ENCODE measurements at regions not wholly inside any gene's neighbourhood (a gene's known extent, or its start where the extent isn't known, plus 50 kb on each side); places are given as distances from the start of the nearest gene placed in this dataset.
"Not testable (repeated sequence)": the region's sequence is repeated elsewhere in the genome, so short reads cannot be mapped to it uniquely, and the experiment has no call there.

GRCh38 chr14:48563489-48563888, 888.1 kb upstream of the MDGA2 start:
- H3K9me3 ChIP-seq (ENCODE audit: control extremely low read depth in 1 of 3, control insufficient read depth in 2 of 3, insufficient read depth in 1 of 3, low read length in 2 of 3) = no peaks in the 10 kb centered on the region
- no peak for DNase-seq
- no peak overlapping the region for H2AFZ ChIP-seq (ENCODE audit: insufficient read depth, low read depth, low read length, poor library complexity, severe bottlenecking)
- H4K20me1 ChIP-seq (ENCODE audit: control insufficient read depth, insufficient read depth, low read length, poor library complexity, severe bottlenecking) = no peaks in the 10 kb centered on the region
- H3K79me2 ChIP-seq (ENCODE audit: control insufficient read depth, insufficient read depth, low read length) = no peaks in the 10 kb centered on the region
- no peak overlapping the region for H3K9ac ChIP-seq (ENCODE audit: low read length)
- no peak for ATAC-seq (ENCODE audit: low read depth)
- TF ChIP-seq EZH2 (IDR thresholded peaks at IDR 0.05; ENCODE audit: borderline replicate concordance, insufficient read depth, low read depth, low read length, poor library complexity, severe bottlenecking) = no peak
- TF ChIP-seq, protein P1, sequence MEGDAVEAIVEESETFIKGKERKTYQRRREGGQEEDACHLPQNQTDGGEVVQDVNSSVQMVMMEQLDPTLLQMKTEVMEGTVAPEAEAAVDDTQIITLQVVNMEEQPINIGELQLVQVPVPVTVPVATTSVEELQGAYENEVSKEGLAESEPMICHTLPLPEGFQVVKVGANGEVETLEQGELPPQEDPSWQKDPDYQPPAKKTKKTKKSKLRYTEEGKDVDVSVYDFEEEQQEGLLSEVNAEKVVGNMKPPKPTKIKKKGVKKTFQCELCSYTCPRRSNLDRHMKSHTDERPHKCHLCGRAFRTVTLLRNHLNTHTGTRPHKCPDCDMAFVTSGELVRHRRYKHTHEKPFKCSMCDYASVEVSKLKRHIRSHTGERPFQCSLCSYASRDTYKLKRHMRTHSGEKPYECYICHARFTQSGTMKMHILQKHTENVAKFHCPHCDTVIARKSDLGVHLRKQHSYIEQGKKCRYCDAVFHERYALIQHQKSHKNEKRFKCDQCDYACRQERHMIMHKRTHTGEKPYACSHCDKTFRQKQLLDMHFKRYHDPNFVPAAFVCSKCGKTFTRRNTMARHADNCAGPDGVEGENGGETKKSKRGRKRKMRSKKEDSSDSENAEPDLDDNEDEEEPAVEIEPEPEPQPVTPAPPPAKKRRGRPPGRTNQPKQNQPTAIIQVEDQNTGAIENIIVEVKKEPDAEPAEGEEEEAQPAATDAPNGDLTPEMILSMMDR (IDR thresholded peaks at IDR 0.05) = no peak
- Mint-ChIP-seq H3K4me3 (no peak overlapping the region), H3K9me3 (ENCODE audit: insufficient read depth) (peaks cover 3% of the 10 kb centered on the region), H3K4me1 (no peaks in the 10 kb centered on the region), H3K27me3 (no peaks in the 10 kb centered on the region), H3K27ac (no peak overlapping the region)
- H3K4me1 ChIP-seq (ENCODE audit: control insufficient read depth in 2 of 2, insufficient read depth in 2 of 2, low read length in 2 of 2) = no peaks in the 10 kb centered on the region
- H3K4me3 ChIP-seq (ENCODE audit: control extremely low read depth in 1 of 5, extremely low read depth in 1 of 5, insufficient read depth in 1 of 5, low read depth in 2 of 5, low read length in 4 of 5) = no peak overlapping the region
- ChIA-PET CTCF (no interaction called here), POLR2A (no interaction called here)
- H3K4me2 ChIP-seq (replicated peaks; ENCODE audit: low read depth, low read length, poor library complexity, severe bottlenecking) = no peak overlapping the region
- H3K36me3 ChIP-seq (replicated peaks in 1 of 2; ENCODE audit: control extremely low read depth in 1 of 2, control insufficient read depth in 1 of 2, extremely low read depth in 1 of 2, insufficient read depth in 2 of 2, low read length in 1 of 2) = no peaks in the 10 kb centered on the region
- WGBS (ENCODE audit: insufficient coverage) = 96% methylated on average over 3 of the region's 3 CpGs
- intact Hi-C loops (cut with micrococcal nuclease) = no loop called here
- no peak overlapping the region for H3K27ac ChIP-seq (ENCODE audit: low read length in 2 of 2)
- H3K27me3 ChIP-seq (replicated peaks in 1 of 4; ENCODE audit: control extremely low read depth in 1 of 4, control insufficient read depth in 3 of 4, insufficient read depth in 4 of 4, low read length in 3 of 4) = no peaks in the 10 kb centered on the region

DNA sequence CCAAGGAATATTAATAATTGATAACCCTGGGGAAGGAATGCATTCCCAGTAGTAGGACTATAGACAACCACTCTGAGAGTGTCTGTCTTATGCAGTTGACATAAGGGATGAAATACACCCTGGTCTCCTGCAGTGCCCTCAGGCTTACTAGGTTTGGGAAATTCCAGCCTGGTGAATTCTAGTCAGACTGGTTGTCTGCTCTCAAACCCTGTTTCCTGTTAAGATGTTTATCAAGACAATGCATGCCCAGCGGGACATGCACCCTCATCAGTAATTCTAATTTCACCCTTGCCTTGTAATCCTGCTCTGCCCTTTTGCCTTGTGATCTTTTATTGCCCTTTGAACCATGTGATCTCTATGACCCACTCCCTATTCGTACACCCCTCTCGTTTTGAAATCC, 886.0 kb upstream of the MDGA2 start:
- H3K4me1 Mint-ChIP-seq; H3K79me2 ChIP-seq (ENCODE audit: control insufficient read depth, insufficient read depth, low read length); H3K36me3 ChIP-seq (replicated peaks in 1 of 2; ENCODE audit: control extremely low read depth in 1 of 2, control insufficient read depth in 1 of 2, extremely low read depth in 1 of 2, insufficient read depth in 2 of 2, low read length in 1 of 2); H3K4me1 ChIP-seq (ENCODE audit: control insufficient read depth in 2 of 2, insufficient read depth in 2 of 2, low read length in 2 of 2); H3K9me3 ChIP-seq (ENCODE audit: control extremely low read depth in 1 of 3, control insufficient read depth in 2 of 3, insufficient read depth in 1 of 3, low read length in 2 of 3); POLR2A ChIA-PET; H3K27ac Mint-ChIP-seq; intact Hi-C loops (cut with micrococcal nuclease); CTCF ChIA-PET; H3K27ac ChIP-seq (ENCODE audit: low read length in 2 of 2); H3K4me3 Mint-ChIP-seq; ATAC-seq (ENCODE audit: low read depth); H3K27me3 Mint-ChIP-seq; H3K27me3 ChIP-seq (replicated peaks in 1 of 4; ENCODE audit: control extremely low read depth in 1 of 4, control insufficient read depth in 3 of 4, insufficient read depth in 4 of 4, low read length in 3 of 4); H3K9me3 Mint-ChIP-seq (ENCODE audit: insufficient read depth); H3K9ac ChIP-seq (ENCODE audit: low read length); H4K20me1 ChIP-seq (ENCODE audit: control insufficient read depth, insufficient read depth, low read length, poor library complexity, severe bottlenecking); H3K4me3 ChIP-seq (ENCODE audit: control extremely low read depth in 1 of 5, extremely low read depth in 1 of 5, insufficient read depth in 1 of 5, low read depth in 2 of 5, low read length in 4 of 5); H2AFZ ChIP-seq (ENCODE audit: insufficient read depth, low read depth, low read length, poor library complexity, severe bottlenecking); DNase-seq; H3K4me2 ChIP-seq (replicated peaks; ENCODE audit: low read depth, low read length, poor library complexity, severe bottlenecking): not testable (repeated sequence)
- 75% methylated on average over 2 of the region's 3 CpGs for WGBS (ENCODE audit: insufficient coverage)
